ENCODE measurements at regions not wholly inside any gene's neighbourhood (a gene's known extent, or its start where the extent isn't known, plus 50 kb on each side); places are given as distances from the start of the nearest gene placed in this dataset.

- TF ChIP-seq CTCF (IDR thresholded peaks at IDR 0.05) (no peak), EZH2 (IDR thresholded peaks at IDR 0.05; ENCODE audit: borderline replicate concordance, insufficient read depth, low read depth, low read length, poor library complexity, severe bottlenecking) (no peak)
Observed at GRCh38 chr13:33582121-33582520, 235.8 kb upstream of the RFC3 start.

Data from B cell (primary cell).